Germinal center (tissue), 1 donor: ENCODE measurements at regions not wholly inside any gene's neighbourhood (a gene's known extent, or its start where the extent isn't known, plus 50 kb on each side); places are given as distances from the start of the nearest gene placed in this dataset.

Source experiments
- DNase-seq: peaks from one replicate; pipeline ENCODE4 v3.0.0; 2012; ENCODE audit warnings: mixed read lengths, low spot score

DNA sequence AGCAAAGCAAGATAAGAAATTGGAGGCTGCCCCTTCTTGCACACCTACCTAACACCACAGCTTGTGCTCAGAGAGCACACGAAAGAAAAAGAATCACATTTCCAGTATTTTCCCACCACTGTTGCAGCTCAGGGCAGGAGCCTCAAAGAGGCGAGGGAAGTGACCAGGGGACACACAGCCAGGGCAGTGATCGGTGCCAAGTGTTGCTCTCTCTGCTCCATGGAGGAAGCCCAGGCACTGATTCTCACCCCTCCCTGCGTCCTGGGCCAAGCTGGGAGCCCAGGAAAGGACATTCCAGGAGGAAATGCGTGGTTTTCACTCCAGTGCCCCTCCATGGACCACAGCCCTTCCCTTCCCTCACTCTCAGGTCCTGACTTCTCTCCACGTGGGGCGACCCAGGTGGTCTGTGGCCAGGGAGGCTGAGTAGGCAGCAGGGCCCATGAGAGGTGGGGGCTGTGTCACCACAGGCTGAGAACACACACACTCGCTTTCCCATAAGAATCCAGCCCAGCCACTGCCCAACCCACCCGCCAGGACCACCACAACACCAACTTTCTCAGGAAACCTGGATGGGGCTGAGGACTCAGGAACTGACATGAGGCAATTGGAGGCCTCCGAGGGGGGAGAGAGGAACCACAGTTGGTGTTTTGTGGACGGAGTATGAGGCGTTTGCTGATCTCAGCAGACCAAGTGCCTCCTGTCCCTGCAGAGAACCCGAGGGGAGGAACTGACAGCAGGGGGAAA lies 81.7 kb upstream of the MAFB start:
- DNase-seq = no peak

DNA sequence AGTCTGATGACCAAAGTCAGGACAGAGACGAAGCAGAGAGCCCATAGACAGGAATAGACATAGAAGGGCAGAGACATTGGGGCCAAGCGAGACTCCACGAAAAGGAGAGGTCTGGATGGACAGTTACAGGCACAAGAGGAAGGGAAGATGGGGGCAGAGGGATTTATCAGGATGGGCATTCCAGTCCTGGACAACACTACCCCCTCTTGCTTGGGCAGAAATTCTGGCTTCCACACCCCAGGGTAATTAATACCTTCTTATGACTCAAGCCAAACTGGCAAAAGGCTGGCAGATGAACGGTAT lies 82.2 kb upstream of the MAFB start:
- DNase-seq = no peak

- no peak for DNase-seq
These were observed 82.9 kb upstream of the MAFB start for GRCh38 chr20:40771848-40772511.

- no peak for DNase-seq
These were observed 84.3 kb upstream of the MAFB start for GRCh38 chr20:40773376-40773775.

- DNase-seq = no peak
These were observed 85.2 kb upstream of the MAFB start for GRCh38 chr20:40774252-40774651.

- no peak for DNase-seq
These were observed 86.6 kb upstream of the MAFB start for GRCh38 chr20:40775561-40776146.

DNA sequence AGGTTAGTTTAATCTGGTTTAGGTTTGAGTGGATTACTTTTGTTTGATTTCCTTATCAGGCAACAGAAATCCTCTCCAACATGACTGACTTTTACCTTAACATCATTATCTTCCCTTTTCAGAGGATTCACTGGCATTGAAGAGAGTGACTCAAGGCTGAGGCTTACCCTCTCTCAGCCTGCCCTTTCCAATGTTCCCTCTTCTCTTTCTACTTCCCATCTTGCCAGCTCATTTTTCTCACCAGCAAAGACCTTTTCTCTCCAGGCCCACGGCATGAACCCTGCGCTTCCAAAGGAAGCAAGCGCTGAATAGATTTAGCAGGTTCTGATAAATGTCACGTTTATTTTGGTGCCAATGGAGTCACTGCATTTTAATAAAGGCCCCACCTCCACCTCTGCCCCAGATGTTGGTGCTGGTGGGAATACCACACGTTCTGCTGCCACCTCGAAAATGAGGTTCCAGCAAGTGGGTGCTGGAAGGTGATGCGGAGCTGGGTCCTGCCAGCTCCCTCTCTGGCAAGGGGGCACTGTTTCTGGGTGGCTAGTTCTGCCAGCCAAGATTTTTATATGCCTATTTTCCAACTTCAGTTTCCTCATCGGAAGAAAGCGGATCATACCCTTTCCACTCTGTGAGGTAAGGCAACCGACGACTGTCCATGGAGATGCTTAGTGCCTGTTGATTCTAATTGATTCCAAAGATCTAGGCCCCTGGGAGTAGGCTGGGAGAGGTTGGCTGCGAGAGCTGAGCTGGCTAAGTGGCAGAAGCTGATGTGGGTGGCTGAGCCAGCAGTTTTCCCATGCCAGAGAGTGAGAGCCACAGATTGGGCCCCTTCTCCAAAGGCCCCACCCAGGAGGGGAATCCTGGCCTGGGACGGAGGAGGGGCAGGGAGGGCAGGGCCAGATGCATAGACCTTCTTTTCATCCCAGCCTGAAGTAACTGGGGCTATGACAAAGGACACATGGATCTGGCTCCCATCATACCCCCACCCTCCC lies 87.7 kb upstream of the MAFB start:
- DNase-seq = no peak

DNA sequence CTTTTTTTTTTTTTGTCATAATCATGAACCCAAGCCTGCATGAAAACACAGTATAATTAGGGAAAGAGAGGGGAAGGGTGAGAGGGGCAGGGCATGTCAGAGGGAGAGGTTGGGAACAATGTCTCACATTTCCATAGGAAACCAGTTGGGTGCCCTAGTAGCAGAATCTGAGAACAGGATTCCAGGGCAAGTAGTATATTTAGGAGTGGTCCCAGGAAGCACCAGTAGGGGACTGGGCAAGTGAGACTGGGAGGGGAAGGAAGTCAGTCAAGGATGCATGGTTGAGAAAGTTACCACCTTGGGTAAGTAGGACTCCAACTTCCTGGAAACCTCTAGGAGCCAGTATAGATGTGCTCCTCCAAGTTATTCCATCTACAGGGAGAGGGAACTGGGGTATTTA lies 88.6 kb upstream of the MAFB start:
- no peak for DNase-seq

DNA sequence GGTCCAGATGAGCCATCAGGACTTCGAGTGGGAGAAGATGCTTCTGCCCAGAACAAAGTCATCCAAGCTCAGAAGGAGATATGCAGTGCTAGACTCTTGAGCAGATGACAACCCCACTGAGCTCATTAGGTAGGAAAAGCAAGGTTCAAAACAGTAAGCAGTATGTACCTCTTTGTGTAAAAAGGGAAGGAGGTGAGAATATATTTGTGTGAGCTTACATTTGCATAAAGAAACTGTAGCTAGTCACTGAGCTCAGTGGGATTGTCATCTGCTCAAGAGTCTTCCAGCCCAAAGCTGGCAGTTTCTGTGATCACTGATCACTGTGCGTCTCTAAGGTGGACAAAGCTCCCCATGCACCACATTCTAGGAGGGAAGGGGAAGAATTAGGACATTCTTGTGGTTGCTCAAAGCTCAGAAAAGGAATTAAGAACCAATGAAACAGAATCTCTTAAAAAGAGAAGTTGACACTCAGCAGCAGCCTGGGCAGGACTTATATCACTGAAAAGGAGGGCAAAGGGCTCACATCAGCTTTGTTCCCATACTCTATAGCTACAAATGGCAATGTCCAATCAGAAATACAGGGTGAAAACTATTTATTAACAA lies 90.0 kb upstream of the MAFB start:
- DNase-seq = peak; percentile 63

- no peak for DNase-seq
These were observed 92.4 kb upstream of the MAFB start for GRCh38 chr20:40781327-40782042.

DNA sequence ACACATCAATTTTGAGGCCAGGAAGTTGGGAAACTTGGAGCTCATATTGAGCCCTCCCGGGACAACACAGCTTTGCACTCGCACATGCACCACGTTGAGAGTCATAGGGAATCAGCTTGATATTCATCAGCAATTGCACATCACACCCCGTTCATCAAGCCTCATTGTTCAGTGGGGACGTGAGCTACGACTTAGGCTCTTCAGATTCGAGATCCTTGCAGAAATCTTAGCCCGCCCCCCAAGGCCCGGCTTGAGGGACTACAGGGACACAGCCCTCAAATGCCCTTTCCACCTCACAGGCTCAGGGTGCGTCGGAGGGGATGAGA lies 93.0 kb upstream of the MAFB start:
- no peak for DNase-seq

DNA sequence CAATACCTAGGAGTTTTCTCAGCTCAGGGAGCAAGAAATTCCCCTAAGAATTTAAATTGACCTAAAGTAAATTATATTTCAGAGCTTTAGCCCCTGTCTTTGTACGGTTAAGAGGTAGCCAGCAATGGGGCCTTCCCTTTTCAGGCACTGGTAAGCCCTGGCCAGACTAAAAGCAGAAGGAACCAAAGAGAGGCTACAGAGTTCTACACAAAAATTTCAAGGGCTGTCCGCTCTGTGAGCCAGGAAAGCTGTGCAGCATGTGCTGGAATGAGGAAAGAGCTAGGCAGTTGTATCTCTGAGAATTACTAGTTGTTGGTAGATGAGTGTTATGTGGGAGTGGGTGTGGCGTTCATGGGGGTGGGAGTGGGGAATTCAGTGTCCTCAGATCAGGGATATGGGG lies 96.3 kb upstream of the MAFB start:
- no peak for DNase-seq

DNA sequence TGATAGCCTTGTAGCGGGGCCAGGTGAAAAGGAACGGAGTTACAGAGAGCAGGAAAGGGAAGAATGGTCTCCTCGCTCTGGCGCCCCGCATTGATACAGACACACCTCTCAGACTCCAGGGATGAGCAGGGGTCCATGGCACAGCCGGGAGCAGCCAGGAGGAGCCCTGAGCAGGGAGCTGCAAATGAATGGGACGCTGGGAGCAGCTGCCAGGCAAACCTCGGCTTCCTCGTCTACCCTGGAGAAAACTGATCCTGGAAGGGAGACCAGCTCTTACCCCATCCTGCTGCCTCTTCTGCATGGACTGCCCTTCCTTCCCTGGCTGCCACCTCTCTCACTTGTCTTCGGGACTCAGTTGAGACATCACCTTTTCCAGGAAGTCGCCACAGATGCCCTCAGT lies 97.3 kb upstream of the MAFB start:
- no peak for DNase-seq

- no peak for DNase-seq
These were observed 98.9 kb upstream of the MAFB start for GRCh38 chr20:40787941-40788340.

GRCh38 chr20:40797425-40797824 lies 108.4 kb upstream of the MAFB start:
- DNase-seq = peak; percentile 55

DNA sequence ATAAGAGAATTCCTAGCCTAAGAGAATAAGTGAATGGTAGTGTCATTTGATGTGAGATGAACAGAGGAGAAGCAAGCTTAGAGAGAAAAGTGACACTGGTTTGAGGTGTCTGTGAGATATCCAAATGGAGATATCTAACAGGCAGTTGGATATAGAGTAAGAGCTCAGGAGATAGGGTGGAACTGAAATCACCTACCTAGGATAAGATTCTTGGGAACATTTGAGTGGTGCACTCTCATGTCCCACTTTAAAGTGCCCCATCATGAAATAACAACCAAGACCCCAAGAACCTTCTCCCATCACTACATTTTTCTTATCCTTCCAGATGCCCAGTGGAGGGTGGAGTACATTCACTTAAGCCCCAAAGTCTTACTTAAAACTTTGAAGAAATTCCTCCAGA lies 109.0 kb upstream of the MAFB start:
- DNase-seq = no peak

DNA sequence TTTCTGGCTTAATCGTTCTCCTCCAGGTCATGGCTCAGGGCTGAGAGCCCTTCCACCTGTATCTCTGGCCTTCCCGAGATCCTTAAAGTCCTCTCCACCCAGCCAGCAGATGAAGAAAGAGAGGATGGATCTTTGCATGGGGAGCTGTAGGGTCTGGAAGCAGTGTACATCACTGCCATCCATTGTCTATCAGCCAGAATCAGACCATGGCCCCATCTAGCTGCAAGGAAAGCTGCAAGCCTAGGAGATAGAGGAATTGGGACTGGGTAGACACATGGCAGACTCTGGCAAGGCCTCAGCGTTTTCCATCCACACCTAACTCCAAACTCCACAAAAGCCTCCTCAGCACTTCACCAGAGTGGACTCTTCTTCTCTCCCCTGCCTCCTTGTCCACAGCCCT lies 113.8 kb upstream of the MAFB start:
- no peak for DNase-seq

DNA sequence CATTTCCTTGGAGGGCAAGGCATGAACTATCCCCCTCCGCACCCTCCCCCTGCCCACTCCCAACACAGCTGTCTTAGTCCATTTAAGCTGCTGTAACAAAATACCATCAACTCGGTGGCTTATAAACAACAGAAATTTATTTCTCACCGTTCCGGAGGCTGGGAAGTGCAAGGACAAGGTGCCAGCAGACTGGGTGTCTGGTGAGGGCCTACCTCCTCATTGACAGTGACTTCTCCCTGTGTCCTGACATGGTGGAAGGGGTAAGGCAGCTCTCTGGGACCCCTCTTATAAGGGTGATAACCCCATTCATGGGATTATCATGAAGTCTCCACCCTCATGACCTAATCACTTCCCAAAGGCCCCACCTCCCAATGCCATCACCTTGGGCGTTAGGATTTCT lies 114.3 kb upstream of the MAFB start:
- no peak for DNase-seq

GRCh38 chr20:40805592-40805991 lies 116.6 kb upstream of the MAFB start:
- DNase-seq = no peak

DNA sequence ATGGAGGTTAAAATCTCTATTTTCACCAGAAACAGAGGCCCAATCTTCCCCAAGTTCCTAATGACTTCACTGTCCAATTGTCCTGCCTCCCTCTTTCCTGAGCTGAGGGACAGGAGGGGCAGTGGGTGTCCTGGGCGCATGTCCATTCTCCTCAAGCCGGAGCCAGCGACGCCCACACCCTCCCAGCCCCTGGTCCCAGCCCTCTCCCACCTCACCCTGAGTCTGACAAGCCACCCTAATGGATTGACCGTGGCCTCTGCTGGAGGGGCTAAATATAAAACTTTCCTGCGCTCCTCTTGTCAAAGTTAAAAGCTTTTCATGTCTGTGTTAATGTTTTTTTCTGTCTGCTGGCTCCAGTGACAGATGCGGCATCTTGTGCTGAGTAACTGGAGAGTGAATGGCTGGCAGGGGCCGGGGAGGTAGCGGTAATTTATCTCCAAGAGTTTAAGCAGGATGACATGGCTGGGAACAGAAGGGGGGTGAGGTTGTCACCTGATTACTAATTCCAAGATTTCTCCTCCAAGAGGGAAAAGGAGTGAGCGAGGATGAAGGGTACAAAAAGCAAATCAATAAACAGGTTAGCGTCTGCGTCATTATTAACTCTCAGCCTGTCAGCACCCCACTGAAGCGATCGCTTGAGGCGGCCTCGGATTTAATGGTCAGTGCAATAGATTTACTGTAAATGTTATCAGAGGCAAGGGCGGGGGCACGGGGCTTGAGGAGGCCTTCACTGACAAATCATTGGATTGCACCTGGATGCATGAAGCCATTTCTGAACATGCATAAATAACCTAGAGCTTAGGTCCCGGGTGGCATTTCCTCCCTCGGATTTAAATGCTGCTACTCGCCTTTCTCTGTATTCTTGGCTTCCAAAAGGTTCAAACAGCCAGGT lies 118.1 kb upstream of the MAFB start:
- DNase-seq = no peak

- DNase-seq = no peak
These were observed 118.8 kb upstream of the MAFB start for GRCh38 chr20:40807821-40808170.
